GM23248 (cell line): ENCODE measurements at regions not wholly inside any gene's neighbourhood (a gene's known extent, or its start where the extent isn't known, plus 50 kb on each side); places are given as distances from the start of the nearest gene placed in this dataset.

Source experiments
- EZH2 ChIP-seq: fragments of 200-600 bp; sonication (generic); IDR thresholded peaks from 2 replicates; pipeline ENCODE4 v1.6.1; 2018; ENCODE audit warnings: antibody characterized with exemption, mild to moderate bottlenecking; ENCODE audit not compliant: insufficient read depth, poor library complexity, severe bottlenecking
- EZH2phosphoT487 ChIP-seq: fragments of 200-600 bp; sonication (generic); IDR thresholded peaks from 2 replicates; pipeline ENCODE4 v1.6.1; 2018; ENCODE audit warnings: antibody characterized with exemption, moderate library complexity, mild to moderate bottlenecking, low read depth; ENCODE audit not compliant: insufficient read depth

DNA sequence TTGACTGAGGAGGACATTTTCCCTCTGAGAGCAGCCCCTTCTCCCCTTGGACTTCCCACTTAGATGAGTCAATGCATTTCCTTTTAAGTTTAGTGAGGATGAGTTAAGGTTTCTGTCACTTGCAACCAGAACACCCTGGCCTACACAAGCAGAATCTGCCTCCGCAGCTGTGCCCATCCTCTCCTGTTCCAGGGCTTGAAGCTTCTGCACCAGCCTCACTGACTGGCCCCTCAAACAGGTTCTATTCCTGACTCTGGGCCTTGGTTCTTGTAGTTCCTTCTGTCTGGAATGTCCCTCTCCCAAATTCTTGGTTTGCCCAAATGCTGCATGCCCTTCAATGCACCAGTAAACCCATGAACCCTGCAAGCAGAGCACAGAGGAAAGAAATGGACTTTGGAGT, 394.4 kb downstream of the PTPRU start:
- no peak for TF ChIP-seq EZH2phosphoT487
- no peak for TF ChIP-seq EZH2
